MM.1S (cell line): ENCODE measurements at regions not wholly inside any gene's neighbourhood (a gene's known extent, or its start where the extent isn't known, plus 50 kb on each side); places are given as distances from the start of the nearest gene placed in this dataset.

ENCODE experiments used
- DNase-seq: peaks from one replicate; pipeline ENCODE4 v3.0.0-alpha.2; 2015
- H2AFZ ChIP-seq: fragments of 300-600 bp; sonication (generic); 2 replicates; pipeline ENCODE4 v1.6.0; 2016; ENCODE audit warnings: antibody characterized with exemption, low read length
- H3F3A ChIP-seq: fragments of 300-600 bp; sonication (generic); 2 replicates; pipeline ENCODE4 v1.6.1; 2016; ENCODE audit warnings: mild to moderate bottlenecking, antibody characterized with exemption, low read length, moderate library complexity, mixed read lengths; ENCODE audit not compliant: insufficient read depth
- H3K27ac ChIP-seq: fragments of 300-600 bp; sonication (generic); 2 replicates; pipeline ENCODE4 v1.5.1; 2016; ENCODE audit warnings: mild to moderate bottlenecking, low read length
- H3K27me3 ChIP-seq: fragments of 300-600 bp; sonication (generic); replicated peaks from 2 replicates; pipeline ENCODE4 v1.6.0; 2016; ENCODE audit warnings: low read length; ENCODE audit not compliant: insufficient read depth
- H3K36me3 ChIP-seq: fragments of 300-600 bp; sonication (generic); replicated peaks from 2 replicates; pipeline ENCODE4 v1.6.1; 2016; ENCODE audit warnings: mild to moderate bottlenecking, low read length, mixed read lengths; ENCODE audit not compliant: insufficient read depth
- H3K4me1 ChIP-seq: fragments of 300-600 bp; sonication (generic); 2 replicates; pipeline ENCODE4 v1.6.1; 2016; ENCODE audit warnings: low read length, mixed read lengths
- H3K4me2 ChIP-seq: fragments of 300-600 bp; sonication (generic); 2 replicates; pipeline ENCODE4 v1.6.0; 2016; ENCODE audit warnings: low read depth, low read length
- H3K4me3 ChIP-seq: fragments of 300-600 bp; sonication (generic); 2 replicates; pipeline ENCODE4 v1.5.1; 2016; ENCODE audit warnings: low read length, mixed read lengths
- H3K79me2 ChIP-seq: fragments of 300-600 bp; sonication (generic); 2 replicates; pipeline ENCODE4 v1.6.1; 2016; ENCODE audit warnings: mixed run types, low read length, mixed read lengths
- H3K9ac ChIP-seq: fragments of 300-600 bp; sonication (generic); 2 replicates; pipeline ENCODE4 v1.6.1; 2016; ENCODE audit warnings: low read length, mixed read lengths
- H3K9me2 ChIP-seq: fragments of 300-600 bp; sonication (generic); replicated peaks from 2 replicates; pipeline ENCODE4 v1.6.1; 2016; ENCODE audit warnings: mild to moderate bottlenecking, low read length, mixed read lengths; ENCODE audit not compliant: insufficient read depth
- H3K9me3 ChIP-seq: fragments of 300-600 bp; sonication (generic); replicated peaks from 2 replicates; pipeline ENCODE4 v1.6.1; 2016; ENCODE audit warnings: mild to moderate bottlenecking, low read length, mixed read lengths; ENCODE audit not compliant: insufficient read depth
- H4K20me1 ChIP-seq: fragments of 300-600 bp; sonication (generic); 2 replicates; pipeline ENCODE4 v1.6.1; 2016; ENCODE audit warnings: mild to moderate bottlenecking, low read length, moderate library complexity, mixed read lengths; ENCODE audit not compliant: insufficient read depth
- CTCF ChIP-seq: fragments of 300-600 bp; sonication (generic); IDR thresholded peaks from 2 replicates; pipeline ENCODE4 v1.5.1; 2016; ENCODE audit warnings: antibody characterized with exemption, low read length, mixed read lengths
- EZH2 ChIP-seq: fragments of 300-600 bp; sonication (generic); optimal IDR thresholded peaks from 2 replicates; pipeline ENCODE3; 2017; ENCODE audit warnings: low read depth, mild to moderate bottlenecking, antibody characterized with exemption, low read length, mixed read lengths
- EZH2phosphoT487 ChIP-seq: fragments of 300-600 bp; sonication (generic); IDR thresholded peaks from 2 replicates; pipeline ENCODE4 v1.6.1; 2018; ENCODE audit warnings: antibody characterized with exemption, low read length

- H2AFZ ChIP-seq = no peak overlapping the region
- peak; percentile 28 for DNase-seq
- no peaks in the 10 kb centered on the region for H3K27me3 ChIP-seq
- H3K4me2 ChIP-seq = no peak overlapping the region
- H3K79me2 ChIP-seq = no peaks in the 10 kb centered on the region
- no peaks in the 10 kb centered on the region for H3F3A ChIP-seq
- peaks cover 8% of the 10 kb centered on the region; the same call in 1 of the 2 replicates for H3K4me1 ChIP-seq
- H3K4me3 ChIP-seq = no peak overlapping the region
- H3K27ac ChIP-seq = no peak overlapping the region
- TF ChIP-seq EZH2phosphoT487 (no peak), CTCF (peak; percentile 67), EZH2 (no peak)
- H3K9me3 ChIP-seq = no peaks in the 10 kb centered on the region
- no peak overlapping the region for H3K9ac ChIP-seq
- no peaks in the 10 kb centered on the region for H3K36me3 ChIP-seq
- no peaks in the 10 kb centered on the region for H3K9me2 ChIP-seq
- no peaks in the 10 kb centered on the region for H4K20me1 ChIP-seq
Measured at GRCh38 chr12:24596768-24597388, 352.0 kb downstream of the BCAT1 start.

GRCh38 chr12:24595652-24596235, 353.2 kb downstream of the BCAT1 start:
- Histone ChIP-seq H3K9ac (no peak overlapping the region), H3K79me2 (no peaks in the 10 kb centered on the region), H3K4me1 (peaks cover 8% of the 10 kb centered on the region; the same call in 1 of the 2 replicates), H3K4me3 (no peak overlapping the region), H3K9me3 (no peaks in the 10 kb centered on the region), H3F3A (no peaks in the 10 kb centered on the region), H3K9me2 (no peaks in the 10 kb centered on the region), H2AFZ (no peak overlapping the region), H3K27ac (no peak overlapping the region), H3K27me3 (no peaks in the 10 kb centered on the region), H4K20me1 (no peaks in the 10 kb centered on the region), H3K36me3 (no peaks in the 10 kb centered on the region), H3K4me2 (no peak overlapping the region)
- no peak for TF ChIP-seq EZH2phosphoT487
- peak; percentile 18 for TF ChIP-seq CTCF
- no peak for DNase-seq

- Histone ChIP-seq H3K27me3 (no peaks in the 10 kb centered on the region), H3K4me3 (no peak overlapping the region), H3K4me1 (no peaks in the 10 kb centered on the region), H3K27ac (no peak overlapping the region), H2AFZ (no peak overlapping the region), H3K9ac (no peak overlapping the region), H3K36me3 (no peaks in the 10 kb centered on the region), H3K9me2 (no peaks in the 10 kb centered on the region), H3K79me2 (no peaks in the 10 kb centered on the region), H3K4me2 (no peak overlapping the region), H3F3A (no peaks in the 10 kb centered on the region), H4K20me1 (no peaks in the 10 kb centered on the region), H3K9me3 (no peaks in the 10 kb centered on the region)
- no peak for DNase-seq
- TF ChIP-seq EZH2 (no peak), EZH2phosphoT487 (no peak), CTCF (no peak)
Measured at GRCh38 chr12:24591715-24592440, 357.0 kb downstream of the BCAT1 start.
